ENCODE measurements at regions not wholly inside any gene's neighbourhood (a gene's known extent, or its start where the extent isn't known, plus 50 kb on each side); places are given as distances from the start of the nearest gene placed in this dataset.

- DNase-seq (ENCODE audit: insufficient read length, low spot score) (no peak), FAIRE-seq (no peak)
- no peak for TF ChIP-seq CTCF (IDR thresholded peaks at IDR 0.05; ENCODE audit: insufficient read depth, missing control alignments)
Measured at GRCh38 chr20:40512591-40512990, 176.4 kb downstream of the MAFB start.

GRCh38 chr20:40511478-40511877 is 177.6 kb downstream of the MAFB start:
- TF ChIP-seq CTCF (IDR thresholded peaks at IDR 0.05; ENCODE audit: insufficient read depth, missing control alignments) = no peak
- DNase-seq (ENCODE audit: insufficient read length, low spot score) (no peak), FAIRE-seq (no peak)

- FAIRE-seq = no peak
- TF ChIP-seq CTCF (IDR thresholded peaks at IDR 0.05; ENCODE audit: insufficient read depth, missing control alignments) = no peak
- DNase-seq (ENCODE audit: insufficient read length, low spot score) = no peak
Measured at GRCh38 chr20:40510622-40511021, 178.4 kb downstream of the MAFB start.

GRCh38 chr20:40508821-40509220 is 180.2 kb downstream of the MAFB start:
- no peak for FAIRE-seq
- no peak for DNase-seq (ENCODE audit: insufficient read length, low spot score)
- no peak for TF ChIP-seq CTCF (IDR thresholded peaks at IDR 0.05; ENCODE audit: insufficient read depth, missing control alignments)

GRCh38 chr20:40506537-40506939 is 182.5 kb downstream of the MAFB start:
- FAIRE-seq (no peak), DNase-seq (ENCODE audit: insufficient read length, low spot score) (no peak)
- TF ChIP-seq CTCF (IDR thresholded peaks at IDR 0.05; ENCODE audit: insufficient read depth, missing control alignments) = no peak

- DNase-seq (ENCODE audit: insufficient read length, low spot score) (no peak), FAIRE-seq (no peak)
- no peak for TF ChIP-seq CTCF (IDR thresholded peaks at IDR 0.05; ENCODE audit: insufficient read depth, missing control alignments)
Measured at GRCh38 chr20:40503119-40503518, 185.9 kb downstream of the MAFB start.

- TF ChIP-seq CTCF (IDR thresholded peaks at IDR 0.05; ENCODE audit: insufficient read depth, missing control alignments) = no peak
Measured at GRCh38 chr20:40502576-40502975, 186.5 kb downstream of the MAFB start.

More at GRCh38 chr20:40502576-40502975, 186.5 kb downstream of the MAFB start:
- FAIRE-seq = no peak
- no peak for DNase-seq (ENCODE audit: insufficient read length, low spot score)

Measured in D721Med (cell line).